ENCODE measurements at regions not wholly inside any gene's neighbourhood (a gene's known extent, or its start where the extent isn't known, plus 50 kb on each side); places are given as distances from the start of the nearest gene placed in this dataset.

DNA sequence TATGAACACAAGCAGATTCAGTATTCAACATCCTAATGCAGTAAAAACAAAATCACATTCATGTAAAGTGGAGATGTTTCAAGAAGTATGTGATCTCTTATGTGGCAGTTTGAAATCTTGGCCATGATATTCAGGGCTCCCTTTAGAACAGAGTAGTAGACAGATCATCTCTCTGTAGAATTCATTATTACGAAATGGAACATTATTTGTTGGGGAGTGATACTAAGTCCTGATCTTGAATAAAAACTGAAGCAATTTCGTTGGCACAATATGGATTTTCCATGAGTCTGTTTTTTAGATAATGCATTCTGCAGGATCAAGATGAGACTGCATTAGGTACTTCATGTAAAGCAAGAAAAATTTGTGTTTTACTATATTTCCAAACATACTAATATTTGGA, 264.4 kb upstream of the NRIP1 start:
- Histone ChIP-seq H3K4me1 (ENCODE audit: control insufficient read depth, insufficient read depth, low read length) (no peaks in the 10 kb centered on the region), H3K27ac (ENCODE audit: low read length) (no peak overlapping the region), H3K4me3 (ENCODE audit: low read length) (no peak overlapping the region), H3K36me3 (ENCODE audit: control insufficient read depth, insufficient read depth, low read length) (no peaks in the 10 kb centered on the region), H3K27me3 (ENCODE audit: control insufficient read depth, insufficient read depth, low read length) (no peaks in the 10 kb centered on the region), H3K9me3 (ENCODE audit: control insufficient read depth, insufficient read depth, low read length) (peaks cover 6% of the 10 kb centered on the region)
- Mint-ChIP-seq H3K27ac (no peak overlapping the region), H3K4me1 (no peaks in the 10 kb centered on the region), H3K4me3 (no peak overlapping the region), H3K9me3 (no peaks in the 10 kb centered on the region), H3K27me3 (ENCODE audit: low read depth in 2 of 2) (peaks cover 0 to 3% of the 10 kb centered on the region in 2 donors), H3K36me3 (no peaks in the 10 kb centered on the region)
- 79% methylated on average over 2 of the region's 2 CpGs for WGBS (ENCODE audit: insufficient coverage)
- intact Hi-C loops (cut with micrococcal nuclease) = no loop called here
- TF ChIP-seq, protein P1, sequence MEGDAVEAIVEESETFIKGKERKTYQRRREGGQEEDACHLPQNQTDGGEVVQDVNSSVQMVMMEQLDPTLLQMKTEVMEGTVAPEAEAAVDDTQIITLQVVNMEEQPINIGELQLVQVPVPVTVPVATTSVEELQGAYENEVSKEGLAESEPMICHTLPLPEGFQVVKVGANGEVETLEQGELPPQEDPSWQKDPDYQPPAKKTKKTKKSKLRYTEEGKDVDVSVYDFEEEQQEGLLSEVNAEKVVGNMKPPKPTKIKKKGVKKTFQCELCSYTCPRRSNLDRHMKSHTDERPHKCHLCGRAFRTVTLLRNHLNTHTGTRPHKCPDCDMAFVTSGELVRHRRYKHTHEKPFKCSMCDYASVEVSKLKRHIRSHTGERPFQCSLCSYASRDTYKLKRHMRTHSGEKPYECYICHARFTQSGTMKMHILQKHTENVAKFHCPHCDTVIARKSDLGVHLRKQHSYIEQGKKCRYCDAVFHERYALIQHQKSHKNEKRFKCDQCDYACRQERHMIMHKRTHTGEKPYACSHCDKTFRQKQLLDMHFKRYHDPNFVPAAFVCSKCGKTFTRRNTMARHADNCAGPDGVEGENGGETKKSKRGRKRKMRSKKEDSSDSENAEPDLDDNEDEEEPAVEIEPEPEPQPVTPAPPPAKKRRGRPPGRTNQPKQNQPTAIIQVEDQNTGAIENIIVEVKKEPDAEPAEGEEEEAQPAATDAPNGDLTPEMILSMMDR (IDR thresholded peaks at IDR 0.05) = no peak
- ATAC-seq (no peak), DNase-seq (no peak)

DNA sequence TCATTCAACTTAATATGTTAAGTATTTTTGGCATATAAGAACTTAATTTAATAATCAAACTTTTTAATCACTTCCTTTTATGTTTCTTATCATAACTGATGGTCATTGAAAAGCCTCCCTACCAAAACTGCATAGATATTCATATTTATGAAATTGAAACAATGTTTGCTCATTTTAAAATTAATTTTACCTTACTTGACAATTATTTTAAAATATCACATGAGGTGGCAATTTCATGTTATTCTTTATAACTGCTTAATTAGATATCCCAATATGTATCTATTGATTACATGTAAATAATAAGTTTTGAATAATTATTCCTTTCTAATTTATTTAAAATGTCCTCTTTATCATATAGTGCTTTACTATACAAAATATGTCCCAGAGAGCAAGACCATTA, 266.1 kb upstream of the NRIP1 start:
- no peak for ATAC-seq

DNA sequence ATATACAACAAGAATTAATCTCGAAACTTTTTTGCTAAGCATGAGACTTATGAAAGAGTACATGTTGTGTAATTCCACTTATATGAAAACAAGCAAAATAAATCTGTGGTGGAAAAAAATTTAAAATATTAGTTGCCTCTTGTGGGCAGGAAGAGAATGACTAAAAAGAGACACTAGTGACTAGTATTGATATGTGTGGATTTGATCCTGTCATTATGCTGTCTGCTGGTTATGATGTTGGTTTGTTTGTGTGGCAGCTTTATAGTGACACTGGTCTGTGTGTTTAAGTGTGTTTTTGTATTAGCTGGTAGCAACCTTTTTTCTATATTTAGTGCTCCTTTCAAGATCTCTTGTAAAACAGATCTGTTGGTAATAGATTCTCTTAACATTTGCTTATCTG, 267.8 kb upstream of the NRIP1 start:
- no peaks in the 10 kb centered on the region for H3K4me1 ChIP-seq (ENCODE audit: control insufficient read depth, insufficient read depth, low read length)
- Mint-ChIP-seq H3K27ac (no peak overlapping the region), H3K4me3 (no peak overlapping the region), H3K9me3 (no peaks in the 10 kb centered on the region), H3K36me3 (no peaks in the 10 kb centered on the region), H3K4me1 (no peaks in the 10 kb centered on the region), H3K27me3 (ENCODE audit: low read depth in 2 of 2) (peaks cover 3 to 9% of the 10 kb centered on the region in 2 donors)
- no CpG with 5 or more reads among the region's 1 CpG for WGBS (ENCODE audit: insufficient coverage)
- TF ChIP-seq, protein P1 (IDR thresholded peaks at IDR 0.05) = no peak
- H3K36me3 ChIP-seq (ENCODE audit: control insufficient read depth, insufficient read depth, low read length) = no peaks in the 10 kb centered on the region
- H3K27ac ChIP-seq (ENCODE audit: low read length) = no peak overlapping the region
- H3K4me3 ChIP-seq (ENCODE audit: low read length) = no peak overlapping the region
- intact Hi-C loops (cut with micrococcal nuclease) = no loop called here
- DNase-seq (no peak), ATAC-seq (no peak)
- H3K9me3 ChIP-seq (ENCODE audit: control insufficient read depth, insufficient read depth, low read length) = no peaks in the 10 kb centered on the region
- H3K27me3 ChIP-seq (ENCODE audit: control insufficient read depth, insufficient read depth, low read length) = no peaks in the 10 kb centered on the region

More for the DNA sequence above, 266.1 kb upstream of the NRIP1 start:
- Histone ChIP-seq H3K4me1 (ENCODE audit: control insufficient read depth, insufficient read depth, low read length) (no peaks in the 10 kb centered on the region), H3K9me3 (ENCODE audit: control insufficient read depth, insufficient read depth, low read length) (peaks cover 6% of the 10 kb centered on the region), H3K27me3 (ENCODE audit: control insufficient read depth, insufficient read depth, low read length) (no peaks in the 10 kb centered on the region), H3K36me3 (ENCODE audit: control insufficient read depth, insufficient read depth, low read length) (no peaks in the 10 kb centered on the region), H3K27ac (ENCODE audit: low read length) (no peak overlapping the region), H3K4me3 (ENCODE audit: low read length) (no peak overlapping the region)
- Mint-ChIP-seq H3K27ac (no peak overlapping the region), H3K27me3 (ENCODE audit: low read depth in 2 of 2) (peaks cover 0 to 3% of the 10 kb centered on the region in 2 donors), H3K4me1 (no peaks in the 10 kb centered on the region), H3K9me3 (no peaks in the 10 kb centered on the region), H3K36me3 (no peaks in the 10 kb centered on the region), H3K4me3 (no peak overlapping the region)
- TF ChIP-seq, protein P1 (IDR thresholded peaks at IDR 0.05) = no peak
- DNase-seq = no peak
- intact Hi-C loops (cut with micrococcal nuclease) = no loop called here

DNA sequence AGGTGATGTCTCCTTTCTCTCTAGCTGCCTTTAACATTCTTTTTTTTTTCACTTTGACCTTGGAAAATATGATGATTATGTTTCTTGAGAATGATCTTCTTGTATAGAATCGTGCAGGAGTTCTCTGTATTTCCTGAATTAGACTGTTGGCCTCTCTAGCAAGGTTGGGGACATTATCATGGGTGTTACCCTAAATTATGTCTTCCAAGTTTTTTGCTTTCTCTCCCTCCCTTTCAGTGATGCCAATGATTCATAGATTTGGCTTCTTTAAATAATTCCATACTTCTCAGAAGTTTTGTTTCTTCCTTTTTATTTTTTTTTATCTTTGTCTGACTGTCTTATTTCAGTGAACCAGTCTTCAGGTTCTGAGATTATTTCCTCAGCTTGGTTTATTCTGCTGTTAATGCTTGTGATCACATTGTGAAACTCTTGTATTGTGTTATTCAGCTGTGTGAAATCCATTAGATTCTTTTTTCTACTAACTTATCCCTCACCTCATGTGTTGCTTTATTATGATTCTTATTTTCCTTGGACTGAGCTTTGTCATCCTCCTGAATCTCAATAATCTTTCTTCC, 268.4 kb upstream of the NRIP1 start:
- no peak overlapping the region for H3K27ac ChIP-seq (ENCODE audit: low read length)
- H3K4me1 ChIP-seq (ENCODE audit: control insufficient read depth, insufficient read depth, low read length) = no peaks in the 10 kb centered on the region
- ATAC-seq (no peak), DNase-seq (no peak)
- Mint-ChIP-seq H3K36me3 (no peaks in the 10 kb centered on the region), H3K4me1 (no peaks in the 10 kb centered on the region), H3K27ac (no peak overlapping the region), H3K9me3 (no peaks in the 10 kb centered on the region), H3K27me3 (ENCODE audit: low read depth in 2 of 2) (peaks cover 3 to 9% of the 10 kb centered on the region in 2 donors), H3K4me3 (no peak overlapping the region)
- no peak overlapping the region for H3K4me3 ChIP-seq (ENCODE audit: low read length)
- 20% methylated on average over 1 of the region's 1 CpG for WGBS (ENCODE audit: insufficient coverage)
- no peaks in the 10 kb centered on the region for H3K27me3 ChIP-seq (ENCODE audit: control insufficient read depth, insufficient read depth, low read length)
- H3K36me3 ChIP-seq (ENCODE audit: control insufficient read depth, insufficient read depth, low read length) = no peaks in the 10 kb centered on the region
- intact Hi-C loops (cut with micrococcal nuclease) = no loop called here
- TF ChIP-seq, protein P1 (IDR thresholded peaks at IDR 0.05) = no peak
- no peaks in the 10 kb centered on the region for H3K9me3 ChIP-seq (ENCODE audit: control insufficient read depth, insufficient read depth, low read length)
